HEK293T (cell line): ENCODE measurements at regions not wholly inside any gene's neighbourhood (a gene's known extent, or its start where the extent isn't known, plus 50 kb on each side); places are given as distances from the start of the nearest gene placed in this dataset.

Experiments used
- CTCF ChIA-PET: fragments of 350-600 bp; formaldehyde crosslinking; extraction: SDS; loops from one replicate; lab custom pipeline; 2021; ENCODE audit warnings: antibody characterized with exemption, inconsistent platforms; lab: Yijun Ruan, JAX
- POLR2A ChIA-PET: fragments of 350-600 bp; formaldehyde crosslinking; extraction: SDS; loops from one replicate; lab custom pipeline; 2020; ENCODE audit warnings: antibody characterized with exemption, inconsistent platforms; lab: Yijun Ruan, JAX
- DNase-seq: peaks from one replicate; pipeline ENCODE4 v3.0.0; 2012; ENCODE audit warnings: mixed read lengths; ENCODE audit errors: extremely low spot score
- ARNT ChIP-seq: fragments of 450-650 bp; IDR thresholded peaks from 2 replicates; pipeline ENCODE4 v1.6.1; 2017; ENCODE audit warnings: mild to moderate bottlenecking
- BHLHE40 ChIP-seq: fragments of 450-650 bp; IDR thresholded peaks from 2 replicates; pipeline ENCODE4 v1.6.1; 2016; ENCODE audit warnings: mild to moderate bottlenecking, moderate library complexity, borderline replicate concordance
- CTBP1 ChIP-seq: fragments of 450-650 bp; IDR thresholded peaks from 2 replicates; pipeline ENCODE4 v1.6.1; 2016; ENCODE audit warnings: borderline replicate concordance
- ELF4 ChIP-seq: fragments of 450-650 bp; IDR thresholded peaks from 2 replicates; pipeline ENCODE4 v1.6.1; 2017; ENCODE audit warnings: antibody characterized with exemption
- FOXA1 ChIP-seq: fragments of 450-650 bp; IDR thresholded peaks from 2 replicates; pipeline ENCODE4 v1.6.1; 2016; ENCODE audit warnings: mild to moderate bottlenecking
- FOXK2 ChIP-seq: fragments of 450-650 bp; IDR thresholded peaks from 2 replicates; pipeline ENCODE4 v1.6.1; 2016; ENCODE audit warnings: mild to moderate bottlenecking
- FOXM1 ChIP-seq: fragments of 450-650 bp; IDR thresholded peaks from 2 replicates; pipeline ENCODE4 v1.6.1; 2017; ENCODE audit warnings: mild to moderate bottlenecking, borderline replicate concordance
- HDGF ChIP-seq: fragments of 450-650 bp; IDR thresholded peaks from 2 replicates; pipeline ENCODE4 v1.6.1; 2017; ENCODE audit warnings: antibody characterized with exemption, borderline replicate concordance
- L3MBTL2 ChIP-seq: fragments of 450-650 bp; conservative IDR thresholded peaks from 2 replicates; pipeline ENCODE4 v1.6.1; 2016; ENCODE audit warnings: mild to moderate bottlenecking
- LEF1 ChIP-seq: fragments of 450-650 bp; IDR thresholded peaks from 2 replicates; pipeline ENCODE4 v1.6.1; 2017; ENCODE audit warnings: mild to moderate bottlenecking, borderline replicate concordance
- NFRKB ChIP-seq: fragments of 450-650 bp; IDR thresholded peaks from 2 replicates; pipeline ENCODE4 v1.6.1; 2016; ENCODE audit warnings: mild to moderate bottlenecking, moderate library complexity
- PKNOX1 ChIP-seq: fragments of 450-650 bp; IDR thresholded peaks from 2 replicates; pipeline ENCODE4 v1.6.1; 2016
- SP1 ChIP-seq: fragments of 450-650 bp; IDR thresholded peaks from 2 replicates; pipeline ENCODE4 v1.6.1; 2017
- SUZ12 ChIP-seq: fragments of 450-650 bp; IDR thresholded peaks from 2 replicates; pipeline ENCODE4 v1.6.1; 2016; ENCODE audit warnings: mild to moderate bottlenecking
- TARDBP ChIP-seq: fragments of 450-650 bp; IDR thresholded peaks from 2 replicates; pipeline ENCODE4 v1.6.1; 2016
- ZNF384 ChIP-seq: fragments of 450-650 bp; IDR thresholded peaks from 2 replicates; pipeline ENCODE4 v1.6.1; 2016

- DNase-seq = no peak
- TF ChIP-seq L3MBTL2 = no peak
- no peak for TF ChIP-seq ARNT
- no peak for TF ChIP-seq SUZ12
- no peak for TF ChIP-seq FOXM1
- no peak for TF ChIP-seq FOXK2
- no peak for TF ChIP-seq ELF4
- no peak for TF ChIP-seq ZNF384
- no peak for TF ChIP-seq PKNOX1
- TF ChIP-seq TARDBP = no peak
- TF ChIP-seq BHLHE40 = no peak
- no peak for TF ChIP-seq LEF1
- no peak for TF ChIP-seq CTBP1
- TF ChIP-seq FOXA1 = no peak
These were observed 58.1 kb upstream of the EPCAM start for GRCh38 chr2:47310801-47311560.

GRCh38 chr2:47309952-47310800, 58.9 kb upstream of the EPCAM start:
- POLR2A ChIA-PET = interaction anchor here (1.4 kb wide), 1 partner anchor 35 kb away, joined by 4 read pairs; no protein-coding TSS in a partner anchor
- CTCF ChIA-PET = interaction anchor here (0.6 to 0.8 kb wide), 3 partner anchors 25 to 78 kb away, joined by 3 to 4 read pairs (median 4); no protein-coding TSS in a partner anchor
- no peak for DNase-seq
- TF ChIP-seq FOXA1 = no peak
- TF ChIP-seq L3MBTL2 = no peak
- TF ChIP-seq SP1 = no peak
- no peak for TF ChIP-seq NFRKB
- TF ChIP-seq FOXK2 = no peak
- no peak for TF ChIP-seq HDGF
- TF ChIP-seq ELF4 = no peak
- TF ChIP-seq ARNT = no peak
- no peak for TF ChIP-seq FOXM1
- TF ChIP-seq LEF1 = no peak
- TF ChIP-seq TARDBP = no peak

More at GRCh38 chr2:47310801-47311560, 58.1 kb upstream of the EPCAM start:
- ChIA-PET POLR2A (no interaction called here), CTCF (interaction anchor here (0.5 to 0.6 kb wide), 2 partner anchors 24 to 160 kb away, joined by 3 to 4 read pairs; no protein-coding TSS in a partner anchor)

- ChIA-PET CTCF (interaction anchor here (0.7 to 0.8 kb wide), 2 partner anchors 26 to 79 kb away, joined by 3 to 4 read pairs; no protein-coding TSS in a partner anchor), POLR2A (interaction anchor here (1.4 kb wide), 1 partner anchor 36 kb away, joined by 4 read pairs; no protein-coding TSS in a partner anchor)
- TF ChIP-seq ELF4 (no peak), FOXM1 (no peak), SP1 (no peak), L3MBTL2 (no peak), TARDBP (no peak), ZNF384 (no peak), LEF1 (no peak), CTBP1 (no peak), FOXA1 (no peak), BHLHE40 (no peak), HDGF (no peak), ARNT (no peak), PKNOX1 (no peak)
- DNase-seq = no peak
These were observed 59.6 kb upstream of the EPCAM start for GRCh38 chr2:47309472-47309951.

- no peak for DNase-seq
- CTCF ChIA-PET = interaction anchor here (0.7 kb wide), 1 partner anchor 91 kb away, joined by 3 read pairs; no protein-coding TSS in a partner anchor
- TF ChIP-seq CTBP1 = no peak
- TF ChIP-seq FOXM1 = no peak
- no peak for TF ChIP-seq SUZ12
- no peak for TF ChIP-seq LEF1
- no peak for TF ChIP-seq BHLHE40
- no peak for TF ChIP-seq HDGF
- no peak for TF ChIP-seq FOXA1
- no peak for TF ChIP-seq L3MBTL2
- no peak for TF ChIP-seq FOXK2
- no peak for TF ChIP-seq ELF4
- TF ChIP-seq SP1 = no peak
- no peak for TF ChIP-seq PKNOX1
- no peak for TF ChIP-seq ARNT
- TF ChIP-seq NFRKB = no peak
- no peak for TF ChIP-seq TARDBP
- TF ChIP-seq ZNF384 = no peak
- POLR2A ChIA-PET = no interaction called here
These were observed 62.0 kb upstream of the EPCAM start for GRCh38 chr2:47307066-47307465.

GRCh38 chr2:47304654-47305053, 64.5 kb upstream of the EPCAM start:
- ChIA-PET CTCF (no interaction called here), POLR2A (no interaction called here)
- no peak for TF ChIP-seq FOXA1
- no peak for TF ChIP-seq CTBP1
- DNase-seq = no peak
